ENCODE measurements at regions not wholly inside any gene's neighbourhood (a gene's known extent, or its start where the extent isn't known, plus 50 kb on each side); places are given as distances from the start of the nearest gene placed in this dataset.

- TF ChIP-seq CTCF (IDR thresholded peaks at IDR 0.05; ENCODE audit: insufficient read depth, low read length, poor library complexity, severe bottlenecking) (no peak), EZH2phosphoT487 (conservative IDR thresholded peaks at IDR 0.05; ENCODE audit: low read length) (no peak)
Measured at GRCh38 chr13:65857942-65858565, 1372.1 kb downstream of the PCDH9 start.

Data from SU-DHL-6 (cell line).